GM18505 (cell line): ENCODE measurements at regions not wholly inside any gene's neighbourhood (a gene's known extent, or its start where the extent isn't known, plus 50 kb on each side); places are given as distances from the start of the nearest gene placed in this dataset.

Experiments used
- ATAC-seq: cut with Tn5 transposase; IDR thresholded peaks from one replicate; pipeline ENCODE4 v1.9.1; 2021; ENCODE audit not compliant: unreplicated experiment
- POLR2A ChIP-seq: IDR thresholded peaks from 4 replicates; pipeline ENCODE4 v1.6.1; 2011; ENCODE audit warnings: borderline replicate concordance; ENCODE audit not compliant: insufficient read depth, insufficient read length; ENCODE audit errors: extremely low read depth

DNA sequence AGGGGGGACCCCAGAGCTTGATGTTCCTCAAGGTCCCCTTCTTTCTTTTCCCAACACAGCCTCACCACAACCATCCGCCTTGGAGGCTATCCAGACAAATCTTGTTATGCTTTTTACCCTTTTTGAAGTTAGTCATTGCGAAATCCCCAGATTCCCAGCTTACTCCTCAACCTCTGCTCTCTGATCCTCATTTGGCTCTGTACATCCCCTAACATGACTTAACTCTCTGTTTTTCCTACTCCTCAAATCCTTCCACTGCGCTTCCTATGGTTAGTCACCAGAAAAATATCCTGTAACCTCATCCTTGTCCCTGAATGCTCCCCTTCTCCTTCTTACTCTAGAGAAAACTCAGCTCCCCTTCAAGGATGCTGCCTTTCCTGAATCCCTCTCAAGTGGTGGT is 189.1 kb upstream of the POU3F1 start:
- no peak for ATAC-seq

DNA sequence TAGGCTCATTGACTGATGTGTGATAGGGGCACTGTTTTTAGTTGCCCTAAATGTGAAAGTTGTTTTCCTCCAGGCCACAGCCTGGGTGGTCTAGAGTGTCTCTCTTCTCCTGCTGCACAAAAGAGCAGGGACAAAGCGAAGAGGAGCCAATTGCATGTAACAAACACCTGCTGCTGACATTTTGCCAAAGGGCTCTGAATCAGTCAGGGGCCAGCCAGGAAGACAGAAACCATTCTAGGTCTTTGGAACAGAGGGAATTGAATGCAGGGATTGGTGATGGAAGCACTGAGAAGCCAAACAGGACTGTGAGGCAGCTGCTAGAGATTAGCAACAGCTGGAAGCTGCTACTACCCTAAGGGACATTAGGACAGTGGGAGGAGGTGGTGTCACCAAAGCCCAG is 185.3 kb upstream of the POU3F1 start:
- TF ChIP-seq POLR2A, result no peak

More for the DNA sequence above, 189.1 kb upstream of the POU3F1 start:
- no peak for TF ChIP-seq POLR2A

DNA sequence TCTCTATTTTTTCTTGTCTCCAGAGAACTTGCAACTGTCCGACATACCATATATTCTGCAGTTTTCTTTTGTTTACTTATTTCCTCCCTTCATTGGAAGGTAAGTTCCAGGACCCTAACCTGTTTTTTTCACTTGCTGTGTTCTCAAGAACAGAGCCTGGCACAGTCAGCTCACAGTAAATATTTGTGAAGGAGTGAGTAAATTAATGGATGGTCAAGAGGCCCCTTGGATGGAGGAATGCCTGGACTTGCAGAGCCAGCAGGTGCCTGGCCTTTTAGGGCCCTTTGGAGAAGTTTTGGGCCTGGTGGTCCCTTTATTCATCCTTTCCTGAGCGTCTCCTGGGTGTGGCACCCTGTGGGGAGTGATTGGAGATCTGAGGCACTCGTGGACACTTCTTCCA is 182.1 kb upstream of the POU3F1 start:
- no peak for ATAC-seq
- no peak for TF ChIP-seq POLR2A

More for the DNA sequence above, 185.3 kb upstream of the POU3F1 start:
- no peak for ATAC-seq

DNA sequence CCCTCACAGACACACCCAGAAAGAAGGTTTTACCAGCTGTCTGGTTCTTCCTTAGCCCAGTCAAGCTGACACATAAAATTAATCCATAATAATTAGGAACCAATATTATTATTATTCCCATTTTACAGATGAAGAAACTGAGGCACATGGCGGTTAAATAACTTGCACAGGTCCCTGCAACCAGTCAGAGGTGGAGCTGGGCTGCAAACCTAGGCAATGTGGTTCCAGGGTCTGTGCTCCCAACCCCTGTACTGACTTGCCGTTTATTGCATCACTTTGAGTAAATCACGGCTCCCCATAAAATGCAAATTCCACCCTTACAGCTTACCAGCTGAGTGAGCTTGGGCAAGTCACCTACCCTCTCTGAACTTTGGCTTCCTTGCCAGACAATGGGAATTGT is 179.2 kb upstream of the POU3F1 start:
- TF ChIP-seq POLR2A, result no peak
- no peak for ATAC-seq

- no peak for ATAC-seq
- TF ChIP-seq POLR2A, result no peak
Measured at GRCh38 chr1:38223391-38223790, 176.8 kb upstream of the POU3F1 start.

DNA sequence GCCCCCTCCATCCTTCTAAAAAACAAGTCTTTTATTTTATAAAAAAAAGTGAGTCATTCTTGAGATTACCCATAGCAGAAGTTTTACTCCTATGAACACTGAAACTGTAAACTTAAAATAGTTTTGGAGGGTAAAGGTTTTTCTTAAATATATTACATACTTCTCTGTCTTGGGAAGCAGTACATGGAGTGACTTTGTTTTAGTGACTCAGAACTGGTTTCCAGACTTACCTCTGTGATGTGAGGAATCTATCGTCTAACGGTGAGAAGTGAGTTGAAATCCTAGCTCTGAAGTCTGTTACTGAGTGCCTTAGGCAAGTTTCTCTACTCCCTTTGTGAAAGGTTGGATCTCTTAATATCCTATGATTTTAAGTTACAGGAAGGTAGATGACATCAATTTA is 176.3 kb upstream of the POU3F1 start:
- TF ChIP-seq POLR2A, result no peak
- ATAC-seq, result no peak

DNA sequence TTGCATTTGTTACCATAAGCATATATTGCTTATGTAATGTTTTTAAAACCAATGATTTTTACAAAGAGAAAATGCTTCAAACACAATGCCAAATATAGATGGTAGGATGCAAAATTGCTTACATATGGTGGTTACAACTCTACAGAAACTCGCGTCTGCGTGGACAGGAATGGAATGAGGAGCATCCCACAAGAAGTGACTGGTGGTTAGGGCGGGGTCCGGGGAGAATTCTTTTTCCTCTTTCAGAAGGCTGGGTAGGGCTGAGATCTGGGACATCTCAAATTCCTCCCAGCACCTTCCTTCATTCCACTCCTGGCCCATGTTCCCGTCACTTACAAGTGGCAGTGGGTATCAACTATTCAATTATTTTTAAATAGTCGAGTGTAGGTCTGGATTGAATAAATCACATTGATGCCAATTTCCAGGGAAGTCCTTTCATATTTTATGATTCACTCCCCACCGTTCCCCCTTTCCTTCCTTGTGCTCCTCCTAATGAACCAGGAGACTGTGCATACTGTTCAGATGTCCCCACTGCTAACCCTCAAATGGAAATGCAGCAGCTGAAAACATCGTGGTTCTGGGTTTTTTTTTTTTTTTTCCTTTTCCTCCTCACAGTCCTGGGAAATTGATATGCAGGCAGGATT is 174.5 kb upstream of the POU3F1 start:
- no peak for ATAC-seq

GRCh38 chr1:38217316-38217715 is 170.7 kb upstream of the POU3F1 start:
- no peak for TF ChIP-seq POLR2A
- ATAC-seq, result no peak

More for the DNA sequence above, 174.5 kb upstream of the POU3F1 start:
- no peak for TF ChIP-seq POLR2A

GRCh38 chr1:38213646-38214434 is 167.2 kb upstream of the POU3F1 start:
- no peak for TF ChIP-seq POLR2A
- no peak for ATAC-seq

DNA sequence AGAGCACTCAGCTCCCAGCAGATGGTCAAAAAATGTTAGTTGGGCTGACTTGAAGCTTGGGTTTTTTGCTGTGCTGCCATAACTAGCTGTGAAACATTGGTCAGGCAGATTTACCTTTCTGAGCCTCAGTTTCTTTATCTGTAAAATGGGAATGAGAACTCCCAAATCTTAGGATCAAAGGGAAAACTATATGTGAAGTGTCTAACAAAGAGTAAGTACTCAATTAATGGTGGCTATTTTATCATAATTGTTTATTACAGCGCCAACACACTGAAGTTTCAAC is 164.2 kb upstream of the POU3F1 start:
- no peak for TF ChIP-seq POLR2A
- no peak for ATAC-seq

DNA sequence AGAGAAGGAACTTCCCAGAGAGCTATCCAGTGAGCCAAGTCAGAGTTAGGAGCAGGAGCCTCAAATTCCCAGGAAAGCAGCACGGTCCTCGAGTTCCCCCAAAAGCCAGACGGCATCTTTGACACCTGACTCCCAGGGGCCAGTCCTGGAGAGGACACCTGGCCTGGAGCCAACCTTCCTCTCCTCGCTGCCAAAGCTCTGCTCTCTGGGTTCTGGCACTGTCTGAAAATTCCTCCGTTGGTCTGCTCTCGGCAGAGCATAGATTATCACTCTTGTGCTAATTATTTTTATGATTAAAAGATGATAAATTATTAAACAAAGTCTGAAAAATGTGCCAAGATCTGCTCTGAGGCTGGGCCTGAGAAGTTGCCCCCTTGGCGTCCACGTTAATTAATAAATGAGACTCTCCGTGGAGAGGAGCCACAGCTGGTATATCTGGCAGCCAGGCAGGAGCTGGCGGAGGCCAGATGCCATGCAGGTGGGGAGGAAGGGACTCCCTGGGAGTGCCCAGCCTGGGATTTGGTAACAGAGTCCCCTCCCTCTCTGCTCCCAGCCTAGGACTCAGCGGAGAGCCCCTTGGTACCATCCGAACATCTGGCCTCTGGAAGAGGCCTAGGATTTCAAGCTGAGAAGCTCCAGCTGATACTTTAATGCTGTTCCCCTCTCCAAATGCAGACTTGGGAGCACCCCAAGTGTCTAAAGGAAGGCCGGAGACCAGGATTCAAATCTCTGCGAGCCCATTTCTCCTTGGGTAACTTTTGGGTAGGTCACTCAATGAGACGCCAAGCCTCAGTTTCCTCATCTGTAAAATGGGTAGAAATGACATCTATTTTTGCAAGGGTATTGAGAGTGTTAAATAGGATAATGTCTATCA is 163.7 kb upstream of the POU3F1 start:
- no peak for ATAC-seq
- TF ChIP-seq POLR2A, result no peak

GRCh38 chr1:38208716-38209632 is 162.4 kb upstream of the POU3F1 start:
- no peak for TF ChIP-seq POLR2A
- no peak for ATAC-seq

DNA sequence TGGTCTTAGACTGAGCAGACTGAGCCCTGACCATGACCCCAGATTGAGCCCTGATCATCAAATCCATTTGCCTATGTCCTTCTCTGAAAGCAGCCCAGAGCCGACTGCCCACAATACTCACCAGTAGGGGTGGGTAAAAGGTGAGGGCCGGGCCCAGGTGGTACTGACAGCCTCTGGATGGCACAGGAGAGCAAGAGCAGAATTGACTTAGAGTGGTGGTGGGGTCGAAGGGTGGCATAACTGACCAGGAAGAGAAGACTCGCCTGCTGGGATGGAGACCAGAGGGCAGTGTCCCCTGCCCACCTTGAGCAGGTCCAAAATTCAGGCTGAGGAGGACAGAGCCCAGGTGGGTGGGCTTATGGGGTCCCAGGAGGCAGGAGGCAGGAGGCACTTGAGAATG is 161.3 kb upstream of the POU3F1 start:
- no peak for TF ChIP-seq POLR2A
- ATAC-seq, result no peak
